Kidney epithelial cell (primary cell): ENCODE measurements at regions not wholly inside any gene's neighbourhood (a gene's known extent, or its start where the extent isn't known, plus 50 kb on each side); places are given as distances from the start of the nearest gene placed in this dataset.

Source experiments
- DNase-seq: peaks from one replicate; pipeline ENCODE4 v3.0.0-alpha.2; 2010; ENCODE audit warnings: low read depth
- H3K27me3 ChIP-seq: 2 replicates; pipeline ENCODE4 v1.6.0; 2011; ENCODE audit warnings: low read length; ENCODE audit not compliant: control insufficient read depth, insufficient read depth
- H3K36me3 ChIP-seq: 2 replicates; pipeline ENCODE4 v1.5.1; 2011; ENCODE audit warnings: low read length; ENCODE audit not compliant: control insufficient read depth, insufficient read depth
- H3K4me3 ChIP-seq: 2 replicates; pipeline ENCODE4 v1.5.1; 2011; ENCODE audit warnings: low read depth, mild to moderate bottlenecking, control low read depth, low read length
- TF ChIP-seq, protein P1 (sequence below): IDR thresholded peaks from 2 replicates; pipeline ENCODE4 v1.5.1; 2011; ENCODE audit warnings: mild to moderate bottlenecking, moderate library complexity, low read length, control low read depth, inconsistent platforms; ENCODE audit not compliant: insufficient read depth, poor library complexity, severe bottlenecking

GRCh38 chr1:23625929-23626535 is 65.6 kb upstream of the RPL11 start:
- TF ChIP-seq, protein P1, sequence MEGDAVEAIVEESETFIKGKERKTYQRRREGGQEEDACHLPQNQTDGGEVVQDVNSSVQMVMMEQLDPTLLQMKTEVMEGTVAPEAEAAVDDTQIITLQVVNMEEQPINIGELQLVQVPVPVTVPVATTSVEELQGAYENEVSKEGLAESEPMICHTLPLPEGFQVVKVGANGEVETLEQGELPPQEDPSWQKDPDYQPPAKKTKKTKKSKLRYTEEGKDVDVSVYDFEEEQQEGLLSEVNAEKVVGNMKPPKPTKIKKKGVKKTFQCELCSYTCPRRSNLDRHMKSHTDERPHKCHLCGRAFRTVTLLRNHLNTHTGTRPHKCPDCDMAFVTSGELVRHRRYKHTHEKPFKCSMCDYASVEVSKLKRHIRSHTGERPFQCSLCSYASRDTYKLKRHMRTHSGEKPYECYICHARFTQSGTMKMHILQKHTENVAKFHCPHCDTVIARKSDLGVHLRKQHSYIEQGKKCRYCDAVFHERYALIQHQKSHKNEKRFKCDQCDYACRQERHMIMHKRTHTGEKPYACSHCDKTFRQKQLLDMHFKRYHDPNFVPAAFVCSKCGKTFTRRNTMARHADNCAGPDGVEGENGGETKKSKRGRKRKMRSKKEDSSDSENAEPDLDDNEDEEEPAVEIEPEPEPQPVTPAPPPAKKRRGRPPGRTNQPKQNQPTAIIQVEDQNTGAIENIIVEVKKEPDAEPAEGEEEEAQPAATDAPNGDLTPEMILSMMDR: no peak
- Histone ChIP-seq H3K4me3 (no peak overlapping the region), H3K27me3 (peaks cover 7% of the 10 kb centered on the region), H3K36me3 (no peaks in the 10 kb centered on the region)
- DNase-seq: no peak

GRCh38 chr1:23625459-23625858 is 66.1 kb upstream of the RPL11 start:
- DNase-seq: no peak
- H3K4me3 ChIP-seq: no peak overlapping the region
- TF ChIP-seq, protein P1: no peak
- H3K36me3 ChIP-seq: no peaks in the 10 kb centered on the region
- H3K27me3 ChIP-seq: peaks cover 7% of the 10 kb centered on the region

DNA sequence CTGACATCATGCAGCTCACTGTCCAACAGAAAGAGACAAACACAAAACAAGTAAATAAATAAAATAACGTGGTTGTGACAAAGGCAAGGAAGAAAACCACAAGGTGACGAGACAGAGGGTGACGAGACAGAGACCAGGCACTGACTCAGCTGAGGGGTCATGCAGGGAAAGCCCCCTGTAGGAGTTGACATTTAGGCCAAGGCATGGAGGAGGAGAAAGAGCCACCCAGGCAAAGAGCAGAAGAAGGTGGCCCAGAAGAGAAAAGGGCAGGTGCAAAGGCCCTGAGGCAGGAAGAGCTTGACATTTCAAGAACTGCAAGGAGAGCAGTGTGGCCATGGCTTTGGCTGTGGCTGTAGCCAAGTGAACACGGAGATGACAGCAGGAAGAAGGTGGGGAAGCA is 65.1 kb upstream of the ID3 start:
- Histone ChIP-seq H3K4me3 (no peak overlapping the region), H3K36me3 (no peaks in the 10 kb centered on the region), H3K27me3 (peaks cover 11% of the 10 kb centered on the region)
- no peak for DNase-seq
- TF ChIP-seq, protein P1: no peak

- no peak for DNase-seq
- Histone ChIP-seq H3K36me3 (no peaks in the 10 kb centered on the region), H3K27me3 (peaks cover 22% of the 10 kb centered on the region), H3K4me3 (no peak overlapping the region)
- TF ChIP-seq, protein P1: no peak
Measured at GRCh38 chr1:23622284-23622683, 63.0 kb upstream of the ID3 start.

- Histone ChIP-seq H3K4me3 (no peak overlapping the region), H3K27me3 (peaks cover 25% of the 10 kb centered on the region), H3K36me3 (no peaks in the 10 kb centered on the region)
- DNase-seq: no peak
- TF ChIP-seq, protein P1: no peak
Measured at GRCh38 chr1:23620605-23621004, 61.3 kb upstream of the ID3 start.
